ENCODE measurements at regions not wholly inside any gene's neighbourhood (a gene's known extent, or its start where the extent isn't known, plus 50 kb on each side); places are given as distances from the start of the nearest gene placed in this dataset.
"Not testable (repeated sequence)": the region's sequence is repeated elsewhere in the genome, so short reads cannot be mapped to it uniquely, and the experiment has no call there.

- no peak for DNase-seq (ENCODE audit: low read depth in 4 of 4, low spot score in 1 of 4)
Observed at GRCh38 chr10:64175271-64175962, 654.2 kb downstream of the REEP3 start.

DNA sequence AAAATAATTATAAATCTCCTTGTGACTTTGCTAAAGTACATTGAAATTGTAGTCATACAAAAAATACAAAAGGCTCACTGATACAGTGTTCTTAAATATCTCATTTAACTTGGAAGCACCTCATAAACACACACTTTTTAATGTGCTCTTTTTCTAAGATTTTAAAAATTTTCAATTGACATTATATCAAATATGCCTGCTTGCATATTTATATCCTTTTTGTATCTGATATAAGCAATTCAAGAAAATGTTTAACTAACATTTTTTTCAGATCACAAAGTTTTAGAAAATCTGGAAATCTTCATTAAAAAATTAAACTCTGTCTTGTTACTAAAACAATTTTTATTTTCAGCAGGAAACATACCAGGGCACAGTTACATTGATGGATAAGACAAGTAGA, 661.5 kb downstream of the REEP3 start:
- no peak for DNase-seq (ENCODE audit: low read depth in 4 of 4, low spot score in 1 of 4)

DNA sequence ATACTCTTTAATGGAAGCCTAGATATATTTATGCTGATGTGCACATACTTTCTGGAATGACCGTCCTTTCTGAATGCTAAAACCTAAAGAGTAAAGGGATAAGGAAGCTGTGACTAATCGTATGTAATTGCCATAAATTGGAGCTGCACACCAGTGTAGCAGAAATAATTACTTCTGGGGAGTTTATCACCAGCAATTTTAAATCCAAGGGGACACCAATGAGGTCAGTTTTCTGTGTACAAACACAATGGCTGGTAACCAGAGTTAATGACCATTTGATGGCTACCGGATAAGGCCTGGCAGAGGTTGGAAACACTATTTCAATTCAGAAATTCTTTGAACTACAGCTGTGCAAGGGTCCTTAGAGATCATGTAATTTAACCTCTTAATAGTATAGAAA, 670.1 kb downstream of the REEP3 start:
- no peak for DNase-seq (ENCODE audit: low read depth in 4 of 4, low spot score in 1 of 4)

GRCh38 chr10:64196638-64197315, 675.6 kb downstream of the REEP3 start:
- no peak for DNase-seq (ENCODE audit: low read depth in 4 of 4, low spot score in 1 of 4)

GRCh38 chr10:64201936-64202335, 680.7 kb downstream of the REEP3 start:
- no peak for DNase-seq (ENCODE audit: low read depth in 4 of 4, low spot score in 1 of 4)

GRCh38 chr10:64204504-64204903, 683.3 kb downstream of the REEP3 start:
- DNase-seq (ENCODE audit: low read depth in 4 of 4, low spot score in 1 of 4) = not testable (repeated sequence)

DNA sequence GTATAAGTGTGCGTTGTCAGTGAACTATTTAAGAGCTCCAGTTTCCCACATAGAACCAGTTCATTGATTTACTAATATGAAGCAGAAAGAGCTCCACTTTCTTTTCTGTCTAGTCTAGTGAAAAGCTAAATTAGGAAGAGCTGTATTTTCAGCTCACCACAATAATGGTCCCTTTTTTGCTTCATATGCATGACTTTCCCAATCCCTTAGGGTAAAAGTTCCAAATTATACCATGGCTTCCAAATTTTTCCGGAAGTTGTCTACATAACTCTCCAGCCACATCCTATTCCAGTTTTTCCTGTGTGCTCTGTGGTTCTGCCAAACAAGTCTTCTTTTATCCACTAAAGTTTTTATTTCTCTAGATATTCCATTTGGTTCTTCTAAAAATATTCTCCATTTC, 685.2 kb downstream of the REEP3 start:
- DNase-seq (ENCODE audit: low read depth in 4 of 4, low spot score in 1 of 4) = no peak

GRCh38 chr10:64209561-64209960, 688.4 kb downstream of the REEP3 start:
- DNase-seq (ENCODE audit: low read depth in 4 of 4, low spot score in 1 of 4) = no peak

DNA sequence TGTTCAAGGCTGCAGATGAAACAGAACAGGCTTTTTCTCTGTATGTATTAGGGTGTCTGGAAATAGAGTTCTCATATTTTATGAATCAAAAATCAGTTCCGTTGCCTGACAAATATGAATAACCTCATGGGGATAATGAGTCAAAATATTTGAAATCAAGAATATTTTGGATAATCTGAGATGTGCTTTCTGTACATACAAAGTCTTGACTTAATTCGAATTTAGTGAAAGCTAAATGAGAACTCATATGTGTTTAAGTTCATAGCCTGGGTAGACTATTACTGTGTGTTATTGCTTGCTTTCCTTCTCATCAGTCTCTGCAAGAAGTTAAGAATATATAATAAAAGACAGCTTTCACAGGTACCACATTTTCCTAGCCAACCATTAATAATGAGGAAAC, 689.0 kb downstream of the REEP3 start:
- DNase-seq (ENCODE audit: low read depth in 4 of 4, low spot score in 1 of 4) = no peak

DNA sequence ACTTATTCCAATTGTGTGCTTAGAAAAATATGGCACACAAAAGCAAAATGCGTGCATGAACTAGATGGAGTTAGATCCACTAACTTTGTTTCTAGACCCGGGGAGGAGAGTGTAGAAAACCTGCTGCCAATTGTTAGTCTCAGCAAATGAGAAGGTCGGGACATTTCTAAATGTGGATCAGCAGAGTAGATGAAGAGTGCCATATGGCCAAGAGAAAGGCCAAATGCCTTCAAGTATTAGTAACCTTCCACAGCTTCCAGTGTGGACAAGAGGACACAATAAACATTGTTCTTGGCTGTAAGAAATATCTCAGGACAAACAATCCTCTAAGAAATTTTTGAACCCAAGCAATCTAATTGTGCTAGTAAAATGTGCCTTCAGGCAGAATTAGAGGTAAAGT, 690.3 kb downstream of the REEP3 start:
- no peak for DNase-seq (ENCODE audit: low read depth in 4 of 4, low spot score in 1 of 4)

DNA sequence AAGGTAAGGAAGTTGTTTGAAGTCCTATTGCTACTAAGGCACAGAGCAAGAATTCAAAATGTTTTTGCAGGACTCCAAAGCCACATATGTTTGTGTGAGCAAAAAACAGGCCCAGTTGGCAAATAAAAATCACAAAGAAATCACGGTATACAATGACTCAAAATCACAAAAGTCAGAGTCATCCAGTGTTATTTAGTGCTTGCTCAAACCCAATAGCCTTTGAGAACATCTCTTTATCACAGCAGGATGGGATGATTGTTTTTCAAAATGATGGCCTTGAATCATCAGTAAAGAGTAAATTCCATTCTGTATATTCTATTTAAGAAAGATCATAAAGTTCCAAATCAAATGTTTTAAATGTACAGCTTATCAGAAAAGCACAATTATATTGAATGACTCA, 693.9 kb downstream of the REEP3 start:
- no peak for DNase-seq (ENCODE audit: low read depth in 4 of 4, low spot score in 1 of 4)

- DNase-seq (ENCODE audit: low read depth in 4 of 4, low spot score in 1 of 4) = no peak
Observed at GRCh38 chr10:64219271-64220025, 698.2 kb downstream of the REEP3 start.

DNA sequence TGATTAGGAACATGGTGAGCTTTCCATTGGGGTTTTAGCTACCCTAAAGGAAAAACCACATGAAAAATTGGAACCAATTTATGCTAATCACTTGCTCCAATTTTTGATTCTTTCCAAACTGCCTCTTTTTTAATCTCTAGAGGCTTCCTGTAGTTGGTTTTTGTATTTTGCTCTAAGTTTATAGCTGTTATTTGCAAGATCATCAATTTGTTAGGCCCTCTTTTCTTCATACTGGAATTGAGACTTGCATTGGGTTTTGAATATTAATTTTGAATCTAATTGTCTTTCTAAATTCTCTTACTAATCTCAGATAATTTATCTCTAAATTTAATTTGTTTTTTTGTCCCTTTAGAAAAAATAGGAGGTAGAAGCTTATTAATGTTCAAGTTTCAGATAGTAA, 713.3 kb downstream of the REEP3 start:
- DNase-seq (ENCODE audit: low read depth in 4 of 4, low spot score in 1 of 4) = no peak

GRCh38 chr10:64257704-64258103, 736.5 kb downstream of the REEP3 start:
- no peak for DNase-seq (ENCODE audit: low read depth in 4 of 4, low spot score in 1 of 4)

- no peak for DNase-seq (ENCODE audit: low read depth in 4 of 4, low spot score in 1 of 4)
Observed at GRCh38 chr10:64261092-64261491, 739.9 kb downstream of the REEP3 start.

- no peak for DNase-seq (ENCODE audit: low read depth in 4 of 4, low spot score in 1 of 4)
Observed at GRCh38 chr10:64261676-64262075, 740.5 kb downstream of the REEP3 start.

DNA sequence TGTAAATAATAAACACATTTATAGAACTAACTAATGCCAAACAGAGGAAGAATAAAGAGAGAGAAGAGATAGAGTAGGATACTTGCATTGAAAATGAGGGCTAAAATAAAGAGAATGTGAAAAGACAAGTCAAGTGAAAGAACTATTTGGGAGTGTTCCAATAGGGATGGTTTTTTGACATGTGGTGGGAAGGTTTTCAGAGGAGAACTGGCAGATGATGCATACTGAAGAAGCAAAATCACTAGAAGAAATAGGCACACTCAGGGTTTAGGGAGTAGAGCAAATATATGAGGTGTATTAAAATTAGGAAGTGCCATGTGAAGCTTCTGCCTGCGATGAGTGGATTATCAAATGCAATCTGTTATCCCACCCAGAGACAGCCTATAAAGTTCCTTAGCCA, 744.8 kb downstream of the REEP3 start:
- no peak for DNase-seq (ENCODE audit: low read depth in 4 of 4, low spot score in 1 of 4)

DNA sequence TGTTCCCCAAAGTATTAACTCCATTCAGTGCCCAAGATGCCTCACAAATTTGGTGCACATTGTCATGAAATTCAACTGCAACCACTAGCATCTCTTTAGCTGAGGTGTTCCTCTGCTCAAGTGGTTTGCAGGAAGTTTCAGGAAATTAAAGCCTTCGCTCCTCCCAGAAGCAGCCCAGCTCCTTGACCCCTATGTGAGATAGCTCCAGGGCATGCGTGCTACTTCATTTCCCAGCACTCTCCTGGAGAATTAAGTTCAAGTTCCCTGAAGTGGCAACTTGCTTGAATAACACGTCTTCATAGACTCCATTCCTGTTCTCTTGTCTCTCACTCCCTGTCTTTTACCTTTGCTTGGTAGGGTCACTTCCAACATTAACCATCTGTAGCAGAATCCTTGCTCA, 750.3 kb downstream of the REEP3 start:
- no peak for DNase-seq (ENCODE audit: low read depth in 4 of 4, low spot score in 1 of 4)

GRCh38 chr10:64271983-64272382, 750.8 kb downstream of the REEP3 start:
- DNase-seq (ENCODE audit: low read depth in 4 of 4, low spot score in 1 of 4) = no peak

- no peak for DNase-seq (ENCODE audit: low read depth in 4 of 4, low spot score in 1 of 4)
Observed at GRCh38 chr10:64275001-64275400, 753.8 kb downstream of the REEP3 start.

DNA sequence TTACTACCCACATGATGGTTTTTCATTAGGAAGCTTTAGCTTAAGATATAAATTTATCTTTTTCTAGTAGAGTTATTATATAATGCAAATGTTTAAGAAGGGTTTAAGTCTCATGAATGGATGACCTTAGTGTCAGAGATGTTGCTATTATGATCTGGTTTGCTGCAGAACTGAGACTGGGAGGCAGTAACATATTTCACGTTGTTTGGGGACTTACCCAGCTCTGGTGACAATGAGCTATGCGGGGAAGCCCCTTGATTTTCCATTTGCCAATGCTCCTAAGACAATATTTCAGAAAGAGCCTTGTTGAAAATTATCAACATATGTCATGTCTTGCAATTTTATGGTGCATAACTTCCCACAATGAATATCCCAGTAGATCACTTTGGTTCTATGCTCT, 754.6 kb downstream of the REEP3 start:
- no peak for DNase-seq (ENCODE audit: low read depth in 4 of 4, low spot score in 1 of 4)

GRCh38 chr10:64277536-64277935, 756.3 kb downstream of the REEP3 start:
- no peak for DNase-seq (ENCODE audit: low read depth in 4 of 4, low spot score in 1 of 4)

Measured in stimulated activated CD4-positive, alpha-beta T cell treated with anti-CD3 and anti-CD28 coated beads, Interleukin-1b, Interleukin-23, amount 100 ng/mL, for 24 hours (primary cell).